ENCODE measurements at regions not wholly inside any gene's neighbourhood (a gene's known extent, or its start where the extent isn't known, plus 50 kb on each side); places are given as distances from the start of the nearest gene placed in this dataset.

DNA sequence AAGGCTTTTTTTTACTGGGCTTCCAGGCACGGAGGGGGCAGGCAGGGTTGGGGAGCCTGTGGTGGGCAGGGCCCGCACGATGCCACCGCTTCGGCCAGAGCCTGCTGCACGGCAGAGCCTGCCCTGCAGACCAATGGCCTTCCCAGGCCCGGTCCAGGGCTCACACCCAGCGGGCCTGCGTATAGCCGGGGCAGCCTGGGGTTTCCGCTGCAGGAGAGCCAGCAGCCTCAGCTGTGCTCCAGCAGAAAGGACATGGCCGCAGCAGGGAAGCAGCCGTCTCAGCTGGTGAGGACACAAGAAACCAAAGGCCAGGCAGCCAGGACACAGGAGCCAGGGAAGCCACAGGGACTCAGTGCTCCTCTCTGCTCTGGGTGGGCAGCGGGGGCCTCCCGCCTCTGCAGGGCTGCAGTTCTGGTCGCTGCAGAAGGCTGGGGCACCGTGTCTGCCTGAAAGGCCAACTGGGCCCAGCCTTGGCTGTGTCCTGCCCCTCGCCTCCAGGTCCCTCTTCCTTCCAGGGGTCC is 90.6 kb downstream of the TTLL2 start:
- Histone ChIP-seq H3K4me1 (ENCODE audit: control insufficient read depth in 1 of 2, insufficient read depth in 2 of 2, low read length in 2 of 2) (no peaks in the 10 kb centered on the region), H3K4me3 (replicated peaks in 1 of 3; ENCODE audit: low read depth in 2 of 3, low read length in 3 of 3) (no peak overlapping the region), H4K20me1 (ENCODE audit: insufficient read depth, low read length) (no peaks in the 10 kb centered on the region), H3K9ac (ENCODE audit: insufficient read depth, low read length, poor library complexity, severe bottlenecking) (no peak overlapping the region), H3K27ac (ENCODE audit: low read depth in 1 of 2, low read length in 2 of 2) (no peak overlapping the region), H3K4me2 (replicated peaks; ENCODE audit: extremely low read depth, low read length, poor library complexity, severe bottlenecking) (no peak overlapping the region), H3K27me3 (ENCODE audit: control insufficient read depth in 2 of 2, insufficient read depth in 2 of 2, low read length in 2 of 2) (no peaks in the 10 kb centered on the region), H2AFZ (ENCODE audit: insufficient read depth, low read depth, low read length, poor library complexity, severe bottlenecking) (no peak overlapping the region), H3K9me3 (replicated peaks in 1 of 2; ENCODE audit: control insufficient read depth in 1 of 2, insufficient read depth in 1 of 2, low read length in 2 of 2) (no peaks in the 10 kb centered on the region), H3K36me3 (replicated peaks in 1 of 2; ENCODE audit: control insufficient read depth in 1 of 2, insufficient read depth in 2 of 2, low read length in 2 of 2) (no peaks in the 10 kb centered on the region), H3K79me2 (ENCODE audit: insufficient read depth, low read length) (no peaks in the 10 kb centered on the region)
- peaks cover 5 to 14% (median 8%) of the 10 kb centered on the region in 3 donors for H3K27me3 Mint-ChIP-seq (ENCODE audit: low read depth in 3 of 3)
- H3K36me3 Mint-ChIP-seq: no peaks in the 10 kb centered on the region
- H3K4me3 Mint-ChIP-seq: no peak overlapping the region
- no peak overlapping the region for H3K27ac Mint-ChIP-seq
- no peak for TF ChIP-seq CTCF (IDR thresholded peaks at IDR 0.05)
- 91% methylated on average over 17 of the region's 18 CpGs for WGBS (ENCODE audit: insufficient coverage)
- intact Hi-C loops (cut with micrococcal nuclease): no loop called here
- no peaks in the 10 kb centered on the region for H3K4me1 Mint-ChIP-seq
- no peak for DNase-seq
- H3K9me3 Mint-ChIP-seq: peaks cover 0 to 6% (median 0%) of the 10 kb centered on the region in 7 donors

DNA sequence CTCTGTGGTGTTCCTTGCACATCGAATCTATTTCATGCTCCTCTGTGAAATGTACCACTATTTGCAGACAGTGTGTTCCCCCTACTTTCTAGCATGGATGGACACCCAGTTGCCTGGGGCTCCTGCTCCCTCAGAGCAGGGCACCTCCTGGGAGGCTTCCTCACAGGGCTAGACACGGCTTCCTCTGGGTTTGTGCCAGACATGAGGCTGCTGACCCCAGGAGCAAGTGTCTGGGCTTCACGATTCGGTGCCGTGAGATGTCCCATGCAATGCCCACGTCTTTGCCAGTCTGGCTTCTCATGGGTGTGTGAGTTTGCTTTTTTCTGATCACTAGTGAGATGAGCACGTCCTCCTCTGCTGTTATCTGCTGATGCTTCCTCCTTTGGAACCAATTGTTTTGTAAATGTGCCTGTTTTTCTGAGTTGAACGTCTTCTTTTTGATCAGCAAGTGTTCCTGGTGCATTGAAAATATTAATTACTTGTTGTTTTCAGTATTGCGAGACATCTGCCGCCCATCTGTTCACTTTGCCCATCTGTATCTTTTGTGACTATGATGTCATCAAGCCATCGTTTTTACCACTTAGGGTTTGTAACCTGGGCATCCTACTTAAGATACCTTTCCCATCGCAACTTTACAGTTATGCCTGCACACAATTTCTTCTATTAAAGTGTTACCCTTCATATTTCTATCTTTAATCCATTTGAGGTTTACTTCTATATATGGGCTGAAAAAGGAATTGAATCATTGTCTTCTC is 92.0 kb downstream of the TTLL2 start:
- Mint-ChIP-seq H3K36me3 (no peaks in the 10 kb centered on the region), H3K27me3 (ENCODE audit: low read depth in 3 of 3) (peaks cover 5 to 14% (median 12%) of the 10 kb centered on the region in 3 donors), H3K9me3 (peaks cover 3 to 16% (median 7%) of the 10 kb centered on the region in 7 donors), H3K27ac (no peak overlapping the region), H3K4me3 (no peak overlapping the region), H3K4me1 (no peaks in the 10 kb centered on the region)
- no peaks in the 10 kb centered on the region for H4K20me1 ChIP-seq (ENCODE audit: insufficient read depth, low read length)
- H3K36me3 ChIP-seq (replicated peaks in 1 of 2; ENCODE audit: control insufficient read depth in 1 of 2, insufficient read depth in 2 of 2, low read length in 2 of 2): no peaks in the 10 kb centered on the region
- H3K27me3 ChIP-seq (ENCODE audit: control insufficient read depth in 2 of 2, insufficient read depth in 2 of 2, low read length in 2 of 2): no peaks in the 10 kb centered on the region
- no peak for TF ChIP-seq CTCF (IDR thresholded peaks at IDR 0.05)
- intact Hi-C loops (cut with micrococcal nuclease): no loop called here
- H3K4me2 ChIP-seq (replicated peaks; ENCODE audit: extremely low read depth, low read length, poor library complexity, severe bottlenecking): no peak overlapping the region
- H2AFZ ChIP-seq (ENCODE audit: insufficient read depth, low read depth, low read length, poor library complexity, severe bottlenecking): no peak overlapping the region
- WGBS (ENCODE audit: insufficient coverage): 88% methylated on average over 9 of the region's 12 CpGs
- no peak overlapping the region for H3K27ac ChIP-seq (ENCODE audit: low read depth in 1 of 2, low read length in 2 of 2)
- no peaks in the 10 kb centered on the region for H3K79me2 ChIP-seq (ENCODE audit: insufficient read depth, low read length)
- no peak overlapping the region for H3K9ac ChIP-seq (ENCODE audit: insufficient read depth, low read length, poor library complexity, severe bottlenecking)
- no peak for DNase-seq
- peaks cover 6 to 7% of the 10 kb centered on the region in 2 donors for H3K9me3 ChIP-seq (replicated peaks in 1 of 2; ENCODE audit: control insufficient read depth in 1 of 2, insufficient read depth in 1 of 2, low read length in 2 of 2)
- no peak overlapping the region for H3K4me3 ChIP-seq (replicated peaks in 1 of 3; ENCODE audit: low read depth in 2 of 3, low read length in 3 of 3)
- no peaks in the 10 kb centered on the region for H3K4me1 ChIP-seq (ENCODE audit: control insufficient read depth in 1 of 2, insufficient read depth in 2 of 2, low read length in 2 of 2)

Measured in CD14-positive monocyte (primary cell).